ENCODE measurements at regions not wholly inside any gene's neighbourhood (a gene's known extent, or its start where the extent isn't known, plus 50 kb on each side); places are given as distances from the start of the nearest gene placed in this dataset.

GRCh38 chr5:60526336-60526875 lies 173.6 kb downstream of the DEPDC1B start:
- no peaks in the 10 kb centered on the region for H3K36me3 Mint-ChIP-seq
- no peaks in the 10 kb centered on the region for H3K9me3 Mint-ChIP-seq
- no peak overlapping the region for H3K27ac Mint-ChIP-seq
- DNase-seq = no peak
- H3K27me3 Mint-ChIP-seq = no peaks in the 10 kb centered on the region
- H3K4me1 Mint-ChIP-seq = peaks cover under 1% of the 10 kb centered on the region
- CTCF ChIA-PET = no interaction called here
- no peak overlapping the region for H3K4me3 Mint-ChIP-seq

GRCh38 chr5:60522292-60522905 lies 177.6 kb downstream of the DEPDC1B start:
- no peak for DNase-seq
- CTCF ChIA-PET = no interaction called here
- H3K27ac Mint-ChIP-seq = no peak overlapping the region
- H3K36me3 Mint-ChIP-seq = no peaks in the 10 kb centered on the region
- peaks cover 4% of the 10 kb centered on the region for H3K27me3 Mint-ChIP-seq
- H3K9me3 Mint-ChIP-seq = no peaks in the 10 kb centered on the region
- peaks cover 2% of the 10 kb centered on the region for H3K4me1 Mint-ChIP-seq
- no peak overlapping the region for H3K4me3 Mint-ChIP-seq

GRCh38 chr5:60521376-60522291 lies 178.3 kb downstream of the DEPDC1B start:
- Mint-ChIP-seq H3K27ac (no peak overlapping the region), H3K4me1 (peaks cover 2% of the 10 kb centered on the region), H3K36me3 (no peaks in the 10 kb centered on the region), H3K9me3 (no peaks in the 10 kb centered on the region), H3K27me3 (peaks cover 4% of the 10 kb centered on the region), H3K4me3 (no peak overlapping the region)
- CTCF ChIA-PET = interaction anchor here (0.7 kb wide), 1 partner anchor 971 kb away, joined by 3 read pairs; no protein-coding TSS in a partner anchor
- no peak for DNase-seq

- H3K9me3 Mint-ChIP-seq = no peaks in the 10 kb centered on the region
- H3K36me3 Mint-ChIP-seq = no peaks in the 10 kb centered on the region
- H3K27me3 Mint-ChIP-seq = peaks cover 4% of the 10 kb centered on the region
- peaks cover 2% of the 10 kb centered on the region for H3K4me1 Mint-ChIP-seq
- DNase-seq = no peak
- CTCF ChIA-PET = no interaction called here
- H3K27ac Mint-ChIP-seq = no peak overlapping the region
- H3K4me3 Mint-ChIP-seq = no peak overlapping the region
Observed at GRCh38 chr5:60520451-60521227, 179.3 kb downstream of the DEPDC1B start.

DNA sequence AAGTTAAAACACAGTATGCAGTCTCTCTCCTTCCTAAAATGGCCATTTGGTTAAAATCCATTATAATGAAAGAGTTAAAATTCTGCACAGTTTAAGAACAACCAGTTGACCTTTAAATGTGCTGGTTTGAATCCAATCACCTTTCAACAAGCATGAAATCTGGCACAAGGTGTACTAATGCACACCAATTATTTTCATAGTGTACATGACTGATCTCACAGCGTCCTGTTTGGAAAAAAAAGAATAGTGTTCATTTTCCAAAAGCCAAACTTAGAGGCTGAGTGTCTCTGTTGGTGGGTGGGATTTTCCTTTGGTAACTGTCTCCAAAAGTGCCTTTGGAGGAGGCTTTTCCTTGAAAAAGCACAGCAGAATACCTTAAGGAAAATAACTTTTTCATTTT lies 180.6 kb downstream of the DEPDC1B start:
- no peak for DNase-seq
- H3K9me3 Mint-ChIP-seq = no peaks in the 10 kb centered on the region
- CTCF ChIA-PET = no interaction called here
- no peak overlapping the region for H3K4me3 Mint-ChIP-seq
- H3K36me3 Mint-ChIP-seq = no peaks in the 10 kb centered on the region
- peaks cover 4% of the 10 kb centered on the region for H3K27me3 Mint-ChIP-seq
- H3K4me1 Mint-ChIP-seq = peaks cover 2% of the 10 kb centered on the region
- no peak overlapping the region for H3K27ac Mint-ChIP-seq

GRCh38 chr5:60517850-60518249 lies 182.1 kb downstream of the DEPDC1B start:
- H3K27me3 Mint-ChIP-seq = peaks cover 4% of the 10 kb centered on the region
- no peaks in the 10 kb centered on the region for H3K9me3 Mint-ChIP-seq
- DNase-seq = no peak
- peaks cover 2% of the 10 kb centered on the region for H3K4me1 Mint-ChIP-seq
- CTCF ChIA-PET = no interaction called here
- H3K27ac Mint-ChIP-seq = no peak overlapping the region
- no peak overlapping the region for H3K4me3 Mint-ChIP-seq
- H3K36me3 Mint-ChIP-seq = no peaks in the 10 kb centered on the region

DNA sequence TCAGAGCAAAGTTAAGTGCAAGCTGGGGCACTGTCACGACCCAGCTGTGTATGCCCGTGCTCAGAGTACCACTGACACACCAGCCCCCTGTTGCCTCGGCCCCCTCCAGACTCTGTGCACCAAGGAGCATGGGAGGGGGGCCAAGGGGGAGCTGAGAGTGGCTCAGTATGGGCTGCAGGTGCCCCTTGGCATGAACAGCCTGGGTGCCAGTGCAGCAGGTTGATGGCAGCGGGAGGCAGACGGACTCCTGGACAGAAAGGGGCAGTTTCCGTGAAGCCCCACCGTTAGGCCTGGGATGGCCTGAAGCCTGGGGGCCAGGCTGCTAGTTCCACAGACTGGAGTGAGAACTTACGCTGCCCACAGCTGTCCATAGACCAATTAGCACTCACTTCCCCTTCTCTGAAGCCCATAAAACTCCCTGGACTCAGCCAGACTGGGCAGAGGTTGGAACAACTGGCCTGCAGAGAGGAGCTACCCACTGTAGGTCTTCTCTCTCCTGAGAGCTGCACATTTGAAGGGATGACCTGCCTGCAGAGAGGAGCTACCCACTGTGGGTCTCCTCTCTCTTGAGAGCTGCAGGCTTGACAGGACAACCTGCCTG lies 182.8 kb downstream of the DEPDC1B start:
- Mint-ChIP-seq H3K27ac (no peak overlapping the region), H3K9me3 (no peaks in the 10 kb centered on the region), H3K4me3 (no peak overlapping the region), H3K27me3 (peaks cover 4% of the 10 kb centered on the region), H3K36me3 (no peaks in the 10 kb centered on the region), H3K4me1 (peaks cover 2% of the 10 kb centered on the region)
- CTCF ChIA-PET = no interaction called here
- no peak for DNase-seq

- peaks cover 4% of the 10 kb centered on the region for H3K27me3 Mint-ChIP-seq
Observed at GRCh38 chr5:60516688-60517087, 183.3 kb downstream of the DEPDC1B start.

GRCh38 chr5:60514152-60514551 lies 185.8 kb downstream of the DEPDC1B start:
- no peak overlapping the region for H3K4me3 Mint-ChIP-seq
- H3K27ac Mint-ChIP-seq = no peak overlapping the region
- no peaks in the 10 kb centered on the region for H3K4me1 Mint-ChIP-seq
- CTCF ChIA-PET = no interaction called here
- no peak for DNase-seq
- H3K27me3 Mint-ChIP-seq = no peaks in the 10 kb centered on the region
- H3K9me3 Mint-ChIP-seq = no peaks in the 10 kb centered on the region
- H3K36me3 Mint-ChIP-seq = no peaks in the 10 kb centered on the region

More at GRCh38 chr5:60516688-60517087, 183.3 kb downstream of the DEPDC1B start:
- no peak for DNase-seq
- CTCF ChIA-PET = no interaction called here
- Mint-ChIP-seq H3K36me3 (no peaks in the 10 kb centered on the region), H3K4me3 (no peak overlapping the region), H3K27ac (no peak overlapping the region), H3K9me3 (no peaks in the 10 kb centered on the region), H3K4me1 (peaks cover 2% of the 10 kb centered on the region)

- H3K36me3 Mint-ChIP-seq = no peaks in the 10 kb centered on the region
- H3K4me1 Mint-ChIP-seq = no peaks in the 10 kb centered on the region
- H3K4me3 Mint-ChIP-seq = no peak overlapping the region
- H3K9me3 Mint-ChIP-seq = no peaks in the 10 kb centered on the region
- CTCF ChIA-PET = no interaction called here
- no peaks in the 10 kb centered on the region for H3K27me3 Mint-ChIP-seq
- no peak for DNase-seq
- H3K27ac Mint-ChIP-seq = no peak overlapping the region
Observed at GRCh38 chr5:60512117-60512516, 187.8 kb downstream of the DEPDC1B start.

GRCh38 chr5:60510663-60511062 lies 189.3 kb downstream of the DEPDC1B start:
- H3K36me3 Mint-ChIP-seq = no peaks in the 10 kb centered on the region
- no peak overlapping the region for H3K27ac Mint-ChIP-seq

DNA sequence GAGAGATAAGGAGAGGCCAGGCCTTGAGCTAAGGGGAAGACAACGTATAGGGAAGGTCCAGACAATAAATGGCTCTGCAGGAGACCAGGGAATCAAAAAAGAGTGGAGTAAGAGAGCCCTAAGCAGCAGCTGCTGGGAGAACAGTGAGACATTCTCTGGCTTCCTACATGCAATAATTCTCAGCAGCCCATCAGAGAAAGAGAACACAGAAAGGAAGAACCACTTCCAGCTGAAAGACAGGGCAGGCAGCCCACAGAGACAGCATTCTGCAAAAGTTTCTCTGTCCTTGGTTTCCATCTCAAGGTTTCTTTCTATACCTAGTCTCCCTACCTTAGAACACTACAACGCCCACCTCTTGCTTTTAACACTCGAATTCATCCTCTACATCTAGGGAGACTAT lies 189.9 kb downstream of the DEPDC1B start:
- H3K4me1 Mint-ChIP-seq = no peaks in the 10 kb centered on the region
- H3K9me3 Mint-ChIP-seq = no peaks in the 10 kb centered on the region
- no peak overlapping the region for H3K27ac Mint-ChIP-seq
- H3K27me3 Mint-ChIP-seq = no peaks in the 10 kb centered on the region
- H3K4me3 Mint-ChIP-seq = no peak overlapping the region
- CTCF ChIA-PET = no interaction called here
- DNase-seq = no peak
- H3K36me3 Mint-ChIP-seq = no peaks in the 10 kb centered on the region

More at GRCh38 chr5:60510663-60511062, 189.3 kb downstream of the DEPDC1B start:
- no peaks in the 10 kb centered on the region for H3K27me3 Mint-ChIP-seq
- CTCF ChIA-PET = interaction anchor here (0.6 kb wide), 1 partner anchor 25 kb away, joined by 3 read pairs; no protein-coding TSS in a partner anchor
- DNase-seq = no peak
- no peaks in the 10 kb centered on the region for H3K9me3 Mint-ChIP-seq
- H3K4me1 Mint-ChIP-seq = no peaks in the 10 kb centered on the region
- no peak overlapping the region for H3K4me3 Mint-ChIP-seq

DNA sequence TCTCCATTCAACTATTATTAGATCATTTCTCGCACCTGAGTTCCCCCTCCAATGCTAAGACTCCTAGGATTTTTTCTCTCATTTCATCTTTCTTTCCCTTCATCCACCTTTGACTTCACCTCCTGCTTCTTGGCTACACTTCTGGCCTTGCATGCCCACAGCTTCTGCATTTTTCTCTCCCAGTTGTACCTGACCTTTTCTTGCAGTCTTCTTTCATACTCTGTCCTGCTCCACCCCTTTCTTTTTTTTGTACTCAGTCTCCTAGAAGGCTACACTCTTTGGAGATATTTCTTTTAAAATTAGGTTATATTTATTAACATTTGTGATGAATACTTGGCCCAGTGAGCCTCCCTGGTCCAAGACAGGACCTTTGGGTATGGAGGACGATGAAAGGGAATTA lies 190.4 kb downstream of the DEPDC1B start:
- no peak for DNase-seq
- H3K36me3 Mint-ChIP-seq = no peaks in the 10 kb centered on the region
- CTCF ChIA-PET = no interaction called here
- no peaks in the 10 kb centered on the region for H3K9me3 Mint-ChIP-seq
- H3K27me3 Mint-ChIP-seq = no peaks in the 10 kb centered on the region
- no peak overlapping the region for H3K27ac Mint-ChIP-seq
- no peaks in the 10 kb centered on the region for H3K4me1 Mint-ChIP-seq
- H3K4me3 Mint-ChIP-seq = no peak overlapping the region

- Mint-ChIP-seq H3K36me3 (no peaks in the 10 kb centered on the region), H3K27ac (no peak overlapping the region), H3K4me3 (no peak overlapping the region), H3K27me3 (no peaks in the 10 kb centered on the region), H3K9me3 (no peaks in the 10 kb centered on the region), H3K4me1 (no peaks in the 10 kb centered on the region)
- CTCF ChIA-PET = no interaction called here
- no peak for DNase-seq
Observed at GRCh38 chr5:60507687-60508086, 192.3 kb downstream of the DEPDC1B start.

Data from activated naive CD4-positive, alpha-beta T cell treated with anti-CD3 and anti-CD28 coated beads, Interleukin-2, amount 10 ng/mL, durations not matched to agents 7 days and 5 days (primary cell).